GM18502 (cell line): ENCODE measurements at regions not wholly inside any gene's neighbourhood (a gene's known extent, or its start where the extent isn't known, plus 50 kb on each side); places are given as distances from the start of the nearest gene placed in this dataset.

Experiments used
- ATAC-seq: cut with Tn5 transposase; IDR thresholded peaks from one replicate; pipeline ENCODE4 v1.9.1; 2021; ENCODE audit warnings: mild to moderate bottlenecking; ENCODE audit not compliant: unreplicated experiment, poor library complexity

DNA sequence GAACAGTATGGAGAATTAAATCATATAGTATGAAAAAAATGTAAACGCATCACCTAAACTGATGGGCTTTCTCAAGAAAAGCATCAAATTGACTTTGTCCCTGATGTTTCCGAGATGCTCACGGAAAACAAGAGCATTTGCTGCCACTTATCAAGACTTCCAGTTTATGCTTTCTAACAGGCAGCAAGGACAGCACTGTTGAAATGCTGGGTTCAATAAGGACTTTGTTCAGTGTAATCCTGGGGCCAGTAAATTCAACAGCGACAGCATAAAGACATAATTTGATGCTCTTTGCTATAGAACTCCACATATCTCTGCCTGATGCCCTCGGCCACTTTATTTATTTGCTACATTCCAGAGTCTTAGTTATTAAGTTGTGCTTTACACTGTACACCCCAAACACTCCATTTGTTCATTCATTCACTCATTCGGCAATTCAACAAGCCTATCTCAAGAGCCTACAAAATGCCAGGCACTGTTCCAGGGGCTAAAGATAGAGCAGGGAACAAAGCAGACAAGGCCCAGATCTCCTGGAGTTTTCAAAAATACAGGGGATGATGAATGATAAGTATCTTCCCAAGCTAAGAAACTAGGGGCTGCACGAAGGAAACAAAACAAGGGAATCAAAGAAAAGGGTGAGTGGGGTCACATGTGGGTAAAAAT, 294.6 kb downstream of the ZNF608 start:
- ATAC-seq = no peak

DNA sequence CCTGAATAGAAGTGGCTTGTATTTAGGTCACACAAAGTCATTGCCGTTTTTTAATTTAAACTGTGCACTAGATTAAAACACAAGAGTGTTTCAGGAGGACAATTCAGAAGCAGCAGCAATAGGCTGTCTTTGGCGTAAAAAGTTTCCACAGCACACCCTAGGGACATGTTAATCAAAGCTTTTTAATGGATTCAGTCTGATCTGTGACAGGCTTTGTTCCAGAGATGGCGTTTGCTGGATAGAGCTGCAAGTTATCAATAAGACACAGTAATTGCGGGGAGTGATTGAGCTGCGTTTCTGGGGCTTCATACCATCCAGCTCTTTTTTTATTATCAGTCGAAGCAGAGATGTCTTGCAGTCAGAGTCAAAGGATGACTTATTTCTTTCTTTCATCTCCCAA, 300.3 kb downstream of the ZNF608 start:
- no peak for ATAC-seq

GRCh38 chr5:124445070-124445619, 301.3 kb downstream of the ZNF608 start:
- no peak for ATAC-seq

- ATAC-seq = peak; percentile 100
Measured at GRCh38 chr5:124444147-124444775, 302.2 kb downstream of the ZNF608 start.

DNA sequence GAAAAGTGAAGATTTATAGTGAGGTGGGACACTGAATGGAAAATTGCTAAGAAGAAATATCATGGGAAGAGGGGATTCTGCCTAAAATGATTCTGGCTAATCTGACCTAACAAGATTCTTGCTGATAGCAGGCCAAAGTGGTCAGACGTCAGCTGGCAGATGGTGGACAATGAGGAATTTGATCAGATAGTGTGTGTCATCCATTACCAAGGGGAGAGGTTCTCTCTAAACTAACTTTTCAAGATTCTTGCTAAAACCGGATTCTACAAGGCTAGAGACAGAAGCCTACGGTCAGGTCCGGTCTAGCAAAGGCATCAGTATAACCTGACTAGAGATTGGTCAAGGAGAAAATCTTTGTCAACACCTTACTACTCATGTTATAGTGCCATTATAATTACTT, 306.0 kb downstream of the ZNF608 start:
- no peak for ATAC-seq

DNA sequence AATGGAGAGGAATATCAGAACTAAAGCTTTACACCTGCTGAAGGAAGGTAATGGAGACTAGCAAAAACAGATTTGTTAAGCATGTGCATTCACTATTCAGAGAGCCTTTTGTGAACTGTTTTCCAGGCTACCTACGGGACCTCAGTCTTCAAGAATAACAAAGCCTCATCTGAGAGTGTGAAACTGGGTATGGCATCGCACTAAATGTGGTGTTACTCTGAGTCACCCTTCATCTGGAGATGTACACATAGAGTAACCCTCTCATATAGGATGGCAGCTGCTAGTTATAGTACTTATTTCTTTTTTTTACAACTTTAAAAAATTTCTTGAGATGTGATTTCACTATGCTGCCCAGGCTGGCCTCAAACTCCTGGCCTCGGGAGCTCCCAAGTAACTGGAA, 306.8 kb downstream of the ZNF608 start:
- ATAC-seq = no peak

GRCh38 chr5:124438903-124439281, 307.5 kb downstream of the ZNF608 start:
- no peak for ATAC-seq

GRCh38 chr5:124438026-124438902, 308.2 kb downstream of the ZNF608 start:
- no peak for ATAC-seq

DNA sequence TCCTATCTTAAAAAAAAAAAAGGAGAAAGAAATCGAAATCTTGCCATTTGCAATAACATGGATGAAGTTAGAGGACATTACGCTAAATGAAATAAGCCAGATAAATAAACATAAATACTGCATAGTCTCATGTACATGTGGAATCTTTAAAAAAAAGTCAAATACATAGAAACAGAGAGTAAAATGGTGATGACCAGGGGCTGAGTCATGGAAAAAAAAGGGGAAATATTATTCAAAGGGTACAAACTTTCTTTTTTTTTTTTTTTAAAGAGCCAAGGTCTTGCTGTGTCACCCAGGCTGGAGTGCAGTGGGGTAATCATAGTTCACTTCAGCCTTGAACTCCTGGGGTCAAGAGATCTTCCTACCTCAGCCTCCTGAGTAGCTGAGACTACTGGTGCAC, 310.1 kb downstream of the ZNF608 start:
- no peak for ATAC-seq

GRCh38 chr5:124433170-124433569, 313.3 kb downstream of the ZNF608 start:
- no peak for ATAC-seq

DNA sequence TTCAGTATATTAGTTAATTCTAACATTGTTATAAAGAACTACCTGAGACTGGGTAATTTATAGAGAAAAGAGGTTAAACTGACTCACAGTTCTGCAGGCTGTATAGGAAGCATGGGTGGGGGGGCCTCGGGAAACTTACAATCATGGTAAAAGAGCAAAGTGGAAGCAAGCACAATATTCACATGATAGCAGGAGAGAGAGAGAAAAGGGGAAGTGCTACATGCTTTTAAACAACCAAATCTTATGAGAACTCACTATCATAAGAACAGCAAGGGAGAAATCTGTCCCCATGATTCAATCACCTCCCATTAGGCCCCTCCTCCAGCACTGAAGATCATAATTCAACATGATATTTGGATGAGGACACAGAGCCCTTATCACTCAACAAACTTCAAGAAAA, 324.9 kb downstream of the ZNF608 start:
- peak; percentile 60 for ATAC-seq

DNA sequence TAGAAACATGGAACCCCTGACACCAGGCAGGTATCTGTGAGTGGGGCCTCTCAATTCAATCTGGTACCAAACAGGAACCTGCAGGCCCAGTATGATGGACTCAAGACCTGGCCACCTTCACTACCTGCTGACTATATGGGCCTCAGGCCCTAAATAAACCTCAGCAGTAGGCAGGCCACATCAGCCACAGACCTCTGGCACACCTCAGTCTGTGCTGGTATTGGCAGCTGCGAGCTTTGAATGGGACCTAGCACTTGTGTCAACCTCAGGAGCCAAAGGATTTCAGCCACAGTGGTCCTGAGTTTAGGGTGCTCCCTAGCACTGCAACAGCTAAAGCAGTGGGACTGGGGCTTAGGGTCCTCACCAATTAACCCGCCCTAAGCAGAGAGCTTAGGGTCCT, 325.5 kb downstream of the ZNF608 start:
- ATAC-seq = peak; percentile 24

DNA sequence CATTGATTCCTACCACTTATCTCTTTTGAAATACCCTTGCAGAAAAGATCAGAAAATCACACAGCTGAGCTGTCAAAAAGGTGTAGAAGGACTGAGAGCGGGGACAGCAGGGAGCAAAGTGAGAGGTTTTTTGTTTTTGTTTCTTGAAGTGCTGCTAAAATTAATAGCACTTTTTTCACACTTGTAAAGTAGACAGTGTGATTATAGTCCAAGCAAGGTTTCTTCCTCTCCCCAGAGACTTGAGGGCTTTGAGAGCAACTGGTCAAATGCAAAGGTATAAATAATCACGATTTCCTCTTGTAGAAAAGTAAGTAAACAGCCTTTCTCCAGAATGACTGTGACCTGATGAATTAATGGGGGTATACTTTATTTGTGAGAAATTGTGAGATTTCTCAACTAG, 326.9 kb downstream of the ZNF608 start:
- ATAC-seq = no peak

DNA sequence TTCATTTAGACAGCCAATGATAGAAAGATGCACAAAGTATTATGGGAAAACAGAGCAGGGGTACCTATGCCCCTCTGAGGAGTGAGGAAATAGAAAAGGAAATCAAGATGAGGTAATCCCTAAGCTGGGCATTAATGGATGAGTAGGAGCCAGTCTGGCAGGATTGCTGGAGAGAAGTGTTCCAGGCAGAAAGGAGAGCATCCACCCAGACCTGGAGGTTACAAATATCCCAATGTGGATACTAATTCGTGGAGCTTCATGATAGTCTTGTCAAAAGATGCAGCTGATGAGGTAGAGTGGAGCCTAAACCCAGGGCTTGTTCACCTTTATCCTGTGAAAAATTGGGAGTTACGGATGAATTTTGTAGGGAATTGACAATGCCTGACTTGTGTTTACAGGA, 328.0 kb downstream of the ZNF608 start:
- no peak for ATAC-seq

DNA sequence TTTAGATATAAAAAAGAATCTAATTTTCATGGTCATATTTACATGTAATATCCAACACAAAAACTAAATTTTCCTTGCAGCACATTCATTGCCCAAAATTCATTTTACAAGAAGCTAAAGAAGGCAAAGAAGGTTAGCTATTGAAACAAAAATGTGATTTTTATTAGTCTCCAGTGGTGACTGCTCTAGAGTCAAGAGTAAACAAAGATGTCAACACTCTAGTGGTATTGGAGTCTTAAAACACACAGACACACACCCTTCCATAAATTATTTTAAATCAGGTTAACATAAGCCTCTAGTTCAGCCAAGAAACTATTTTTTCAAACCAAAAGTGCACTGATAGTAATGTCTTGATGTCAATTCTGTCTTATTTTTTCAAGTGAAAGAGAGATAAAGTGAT, 329.2 kb downstream of the ZNF608 start:
- no peak for ATAC-seq

GRCh38 chr5:124416627-124417026, 329.8 kb downstream of the ZNF608 start:
- no peak for ATAC-seq

- no peak for ATAC-seq
Measured at GRCh38 chr5:124414973-124415372, 331.5 kb downstream of the ZNF608 start.

DNA sequence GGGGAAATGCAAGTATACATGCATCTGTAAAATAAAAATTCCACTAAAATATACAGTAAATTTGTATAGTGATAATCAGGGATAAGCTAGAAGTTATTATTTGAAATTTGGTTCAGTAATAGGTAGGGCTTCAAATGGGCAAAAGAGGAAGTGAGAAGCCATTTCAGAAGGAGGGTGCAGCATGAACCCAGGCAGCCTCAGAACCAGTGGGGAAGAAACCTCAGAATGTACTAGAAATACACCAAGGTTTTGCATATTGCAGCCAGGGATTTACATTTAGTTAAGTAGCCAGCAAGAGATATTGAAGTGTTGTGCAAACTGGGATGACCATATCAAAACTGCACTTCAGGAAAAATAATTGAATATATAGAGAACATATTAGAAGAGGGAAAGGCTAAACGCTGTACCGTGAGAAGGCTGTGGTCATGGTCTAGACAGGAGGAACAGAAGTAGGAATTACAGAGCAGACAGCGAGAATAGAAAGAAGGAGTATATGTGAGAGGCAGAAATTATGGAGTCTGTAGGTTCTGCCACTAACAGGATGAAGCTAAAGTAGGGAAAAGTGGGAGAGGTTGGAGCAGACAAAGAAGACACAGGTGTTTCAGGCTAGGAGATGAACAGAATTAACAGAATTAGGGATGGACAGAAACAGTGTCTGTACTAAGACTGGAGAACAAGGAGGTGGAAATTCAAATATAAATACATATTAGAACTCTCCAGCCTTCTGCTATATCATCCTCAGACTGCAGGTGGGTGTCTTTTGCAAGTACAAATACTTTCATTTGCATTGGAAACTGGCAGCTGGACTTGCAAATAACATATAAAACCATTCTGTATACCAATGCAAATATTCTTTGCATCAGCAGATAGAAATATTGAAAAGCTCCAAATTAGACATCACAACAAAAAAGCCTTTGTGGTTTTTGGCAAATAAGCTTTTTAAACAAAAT, 335.6 kb downstream of the ZNF608 start:
- peak; percentile 96 for ATAC-seq

GRCh38 chr5:124408738-124409453, 337.5 kb downstream of the ZNF608 start:
- ATAC-seq = no peak
